ENCODE measurements at regions not wholly inside any gene's neighbourhood (a gene's known extent, or its start where the extent isn't known, plus 50 kb on each side); places are given as distances from the start of the nearest gene placed in this dataset.

GRCh38 chr4:123840197-123840596, 443.6 kb downstream of the SPRY1 start:
- TF ChIP-seq EZH2phosphoT487 (IDR thresholded peaks at IDR 0.05; ENCODE audit: borderline replicate concordance, low read depth), result no peak
- no peak for TF ChIP-seq CTCF (IDR thresholded peaks at IDR 0.05)
- no peak for TF ChIP-seq USF1 (IDR thresholded peaks at IDR 0.05; ENCODE audit: borderline replicate concordance, low read depth)

All from SK-N-SH (cell line).